ENCODE measurements at regions not wholly inside any gene's neighbourhood (a gene's known extent, or its start where the extent isn't known, plus 50 kb on each side); places are given as distances from the start of the nearest gene placed in this dataset.

DNA sequence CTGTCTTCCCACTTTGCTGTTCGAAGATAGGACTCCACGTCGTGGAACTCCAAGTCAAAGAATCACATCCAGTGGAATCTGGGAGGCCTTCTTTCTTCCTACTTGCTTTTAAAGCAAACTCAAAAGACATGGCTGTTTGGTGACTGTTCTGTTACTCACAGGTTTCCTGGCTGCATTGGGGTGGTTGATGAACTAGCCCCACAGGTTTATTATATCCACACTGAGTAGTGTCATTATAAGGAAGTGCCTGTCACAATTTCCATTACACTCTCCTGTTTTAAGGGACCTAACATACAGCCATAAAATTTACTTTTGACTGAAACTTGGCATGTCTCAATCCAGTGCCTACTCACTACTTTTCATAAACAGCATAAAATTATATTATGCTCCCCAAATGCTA lies 287.3 kb upstream of the SP4 start (continued):
- TF ChIP-seq YBX1 (IDR thresholded peaks at IDR 0.05), result no peak
- no peak for TF ChIP-seq NFYA (IDR thresholded peaks at IDR 0.05; ENCODE audit: borderline replicate concordance, low read depth, low read length)
- TF ChIP-seq, protein P1, sequence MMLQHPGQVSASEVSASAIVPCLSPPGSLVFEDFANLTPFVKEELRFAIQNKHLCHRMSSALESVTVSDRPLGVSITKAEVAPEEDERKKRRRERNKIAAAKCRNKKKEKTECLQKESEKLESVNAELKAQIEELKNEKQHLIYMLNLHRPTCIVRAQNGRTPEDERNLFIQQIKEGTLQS (IDR thresholded peaks at IDR 0.05; ENCODE audit: borderline replicate concordance, extremely low read depth, low read depth, low read length), result no peak
- no peak for TF ChIP-seq POLR2AphosphoS2 (IDR thresholded peaks at IDR 0.05; ENCODE audit: low read depth, low read length)
- no peak for TF ChIP-seq CEBPB (IDR thresholded peaks at IDR 0.05; ENCODE audit: borderline replicate concordance in 1 of 2, low read depth in 2 of 2, low read length in 2 of 2)
- TF ChIP-seq RELB (IDR thresholded peaks at IDR 0.05; ENCODE audit: low read depth), result no peak
- TF ChIP-seq, protein P2, sequence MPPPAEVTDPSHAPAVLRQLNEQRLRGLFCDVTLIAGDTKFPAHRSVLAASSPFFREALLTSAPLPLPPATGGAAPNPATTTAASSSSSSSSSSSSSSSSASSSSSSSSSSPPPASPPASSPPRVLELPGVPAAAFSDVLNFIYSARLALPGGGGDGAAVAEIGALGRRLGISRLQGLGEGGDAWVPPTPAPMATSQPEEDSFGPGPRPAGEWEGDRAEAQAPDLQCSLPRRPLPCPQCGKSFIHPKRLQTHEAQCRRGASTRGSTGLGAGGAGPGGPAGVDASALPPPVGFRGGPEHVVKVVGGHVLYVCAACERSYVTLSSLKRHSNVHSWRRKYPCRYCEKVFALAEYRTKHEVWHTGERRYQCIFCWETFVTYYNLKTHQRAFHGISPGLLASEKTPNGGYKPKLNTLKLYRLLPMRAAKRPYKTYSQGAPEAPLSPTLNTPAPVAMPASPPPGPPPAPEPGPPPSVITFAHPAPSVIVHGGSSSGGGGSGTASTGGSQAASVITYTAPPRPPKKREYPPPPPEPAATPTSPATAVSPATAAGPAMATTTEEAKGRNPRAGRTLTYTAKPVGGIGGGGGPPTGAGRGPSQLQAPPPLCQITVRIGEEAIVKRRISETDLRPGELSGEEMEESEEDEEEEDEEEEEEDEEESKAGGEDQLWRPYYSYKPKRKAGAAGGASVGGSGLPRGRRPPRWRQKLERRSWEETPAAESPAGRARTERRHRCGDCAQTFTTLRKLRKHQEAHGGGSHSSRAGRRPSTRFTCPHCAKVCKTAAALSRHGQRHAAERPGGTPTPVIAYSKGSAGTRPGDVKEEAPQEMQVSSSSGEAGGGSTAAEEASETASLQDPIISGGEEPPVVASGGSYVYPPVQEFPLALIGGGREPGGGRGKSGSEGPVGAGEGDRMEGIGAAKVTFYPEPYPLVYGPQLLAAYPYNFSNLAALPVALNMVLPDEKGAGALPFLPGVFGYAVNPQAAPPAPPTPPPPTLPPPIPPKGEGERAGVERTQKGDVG (CRISPR knock-in tag; IDR thresholded peaks at IDR 0.05), result no peak
- no peak for TF ChIP-seq SMAD1 (IDR thresholded peaks at IDR 0.05; ENCODE audit: low read depth, partially characterized antibody)
- no peak for TF ChIP-seq MEF2A (IDR thresholded peaks at IDR 0.05; ENCODE audit: insufficient read depth, low read depth, low read length)
- TF ChIP-seq GABPA (IDR thresholded peaks at IDR 0.05; ENCODE audit: low read depth), result no peak
- TF ChIP-seq MYB (IDR thresholded peaks at IDR 0.05; ENCODE audit: borderline replicate concordance, low read depth, low read length), result no peak
- no peak for TF ChIP-seq ESRRA (IDR thresholded peaks at IDR 0.05; ENCODE audit: low read length)
- TF ChIP-seq, protein P3, sequence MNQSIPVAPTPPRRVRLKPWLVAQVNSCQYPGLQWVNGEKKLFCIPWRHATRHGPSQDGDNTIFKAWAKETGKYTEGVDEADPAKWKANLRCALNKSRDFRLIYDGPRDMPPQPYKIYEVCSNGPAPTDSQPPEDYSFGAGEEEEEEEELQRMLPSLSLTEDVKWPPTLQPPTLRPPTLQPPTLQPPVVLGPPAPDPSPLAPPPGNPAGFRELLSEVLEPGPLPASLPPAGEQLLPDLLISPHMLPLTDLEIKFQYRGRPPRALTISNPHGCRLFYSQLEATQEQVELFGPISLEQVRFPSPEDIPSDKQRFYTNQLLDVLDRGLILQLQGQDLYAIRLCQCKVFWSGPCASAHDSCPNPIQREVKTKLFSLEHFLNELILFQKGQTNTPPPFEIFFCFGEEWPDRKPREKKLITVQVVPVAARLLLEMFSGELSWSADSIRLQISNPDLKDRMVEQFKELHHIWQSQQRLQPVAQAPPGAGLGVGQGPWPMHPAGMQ (IDR thresholded peaks at IDR 0.05; ENCODE audit: borderline replicate concordance), result no peak
- TF ChIP-seq RFX5 (IDR thresholded peaks at IDR 0.05; ENCODE audit: low read depth, low read length), result no peak
